ENCODE measurements at regions not wholly inside any gene's neighbourhood (a gene's known extent, or its start where the extent isn't known, plus 50 kb on each side); places are given as distances from the start of the nearest gene placed in this dataset.

GRCh38 chr6:91926827-91927226 lies 1340.0 kb upstream of the MAP3K7 start:
- Histone ChIP-seq H4K20me1 (ENCODE audit: insufficient read depth) (no peaks in the 10 kb centered on the region), H3K4me3 (no peak overlapping the region), H3K4me2 (no peak overlapping the region), H3K9me3 (ENCODE audit: insufficient read depth, low read depth) (no peaks in the 10 kb centered on the region), H2AFZ (no peak overlapping the region), H3K27ac (no peak overlapping the region), H3K27me3 (ENCODE audit: insufficient read depth, low read depth) (no peaks in the 10 kb centered on the region), H3K36me3 (ENCODE audit: low read depth) (no peaks in the 10 kb centered on the region), H3K4me1 (replicated peaks; ENCODE audit: insufficient read depth) (no peaks in the 10 kb centered on the region), H3K9me2 (ENCODE audit: insufficient read depth) (no peaks in the 10 kb centered on the region), H3K79me2 (ENCODE audit: low read depth) (no peaks in the 10 kb centered on the region), H3F3A (ENCODE audit: insufficient read depth, low read depth) (no peaks in the 10 kb centered on the region)
- no peak for DNase-seq
- no TSS peak for BruUV-seq (replicated peaks)
- ChIA-PET POLR2A (ENCODE audit: unreplicated experiment) (no interaction called here), CTCF (no interaction called here)
- no peak for TF ChIP-seq EZH2 (IDR thresholded peaks at IDR 0.05; ENCODE audit: low read depth)
- no peak for TF ChIP-seq CTCF (conservative IDR thresholded peaks at IDR 0.05)
- intact Hi-C loops (cut with micrococcal nuclease; ENCODE audit: unreplicated experiment), result no loop called here

- Histone ChIP-seq H3K27me3 (ENCODE audit: insufficient read depth, low read depth) (no peaks in the 10 kb centered on the region), H2AFZ (no peak overlapping the region), H3K4me2 (no peak overlapping the region), H4K20me1 (ENCODE audit: insufficient read depth) (no peaks in the 10 kb centered on the region), H3K36me3 (ENCODE audit: low read depth) (no peaks in the 10 kb centered on the region), H3K9me3 (ENCODE audit: insufficient read depth, low read depth) (no peaks in the 10 kb centered on the region), H3F3A (ENCODE audit: insufficient read depth, low read depth) (no peaks in the 10 kb centered on the region), H3K9me2 (ENCODE audit: insufficient read depth) (no peaks in the 10 kb centered on the region), H3K79me2 (ENCODE audit: low read depth) (no peaks in the 10 kb centered on the region), H3K27ac (no peak overlapping the region), H3K4me3 (no peak overlapping the region), H3K4me1 (replicated peaks; ENCODE audit: insufficient read depth) (no peaks in the 10 kb centered on the region)
- no peak for DNase-seq
- ChIA-PET CTCF (no interaction called here), POLR2A (ENCODE audit: unreplicated experiment) (no interaction called here)
- intact Hi-C loops (cut with micrococcal nuclease; ENCODE audit: unreplicated experiment), result no loop called here
- BruUV-seq (replicated peaks), result no TSS peak
- TF ChIP-seq EZH2 (IDR thresholded peaks at IDR 0.05; ENCODE audit: low read depth) (no peak), CTCF (conservative IDR thresholded peaks at IDR 0.05) (no peak)
Measured at GRCh38 chr6:91926361-91926760, 1339.5 kb upstream of the MAP3K7 start.

- Histone ChIP-seq H3K79me2 (ENCODE audit: low read depth) (no peaks in the 10 kb centered on the region), H3K27ac (no peak overlapping the region), H3K9me3 (ENCODE audit: insufficient read depth, low read depth) (no peaks in the 10 kb centered on the region), H3K36me3 (ENCODE audit: low read depth) (no peaks in the 10 kb centered on the region), H4K20me1 (ENCODE audit: insufficient read depth) (no peaks in the 10 kb centered on the region), H3K27me3 (ENCODE audit: insufficient read depth, low read depth) (no peaks in the 10 kb centered on the region), H2AFZ (no peak overlapping the region), H3K9me2 (ENCODE audit: insufficient read depth) (no peaks in the 10 kb centered on the region), H3F3A (ENCODE audit: insufficient read depth, low read depth) (no peaks in the 10 kb centered on the region), H3K4me2 (no peak overlapping the region), H3K4me3 (no peak overlapping the region), H3K4me1 (replicated peaks; ENCODE audit: insufficient read depth) (no peaks in the 10 kb centered on the region)
- CTCF ChIA-PET, result no interaction called here
- no peak for DNase-seq
- BruUV-seq (replicated peaks), result no TSS peak
- POLR2A ChIA-PET (ENCODE audit: unreplicated experiment), result no interaction called here
- TF ChIP-seq EZH2 (IDR thresholded peaks at IDR 0.05; ENCODE audit: low read depth), result no peak
- TF ChIP-seq CTCF (conservative IDR thresholded peaks at IDR 0.05), result no peak
- intact Hi-C loops (cut with micrococcal nuclease; ENCODE audit: unreplicated experiment), result no loop called here
Measured at GRCh38 chr6:91911945-91912344, 1325.1 kb upstream of the MAP3K7 start.
